ENCODE measurements at regions not wholly inside any gene's neighbourhood (a gene's known extent, or its start where the extent isn't known, plus 50 kb on each side); places are given as distances from the start of the nearest gene placed in this dataset.
A peak's percentile ranks its signal among the peaks of the same experiment; 100 is the strongest.
"Not testable (repeated sequence)": the region's sequence is repeated elsewhere in the genome, so short reads cannot be mapped to it uniquely, and the experiment has no call there.

GRCh38 chr3:153221748-153222162 lies 59.7 kb downstream of the RAP2B start:
- H3K9me3 ChIP-seq: no peaks in the 10 kb centered on the region
- intact Hi-C loops (cut with DNase I): no loop called here
- ATAC-seq (peak; percentile 95 to 98 (median 97)), DNase-seq (peak; percentile 48 to 63 (median 62))
- H3K4me3 ChIP-seq: no peak overlapping the region
- H3K36me3 ChIP-seq: no peaks in the 10 kb centered on the region
- peak overlapping the region; percentile 29 to 76 (median 56) for H3K27ac ChIP-seq
- peaks cover 0 to 3% (median 0%) of the 10 kb centered on the region in 4 donors for H3K4me1 ChIP-seq
- H3K27me3 ChIP-seq: no peaks in the 10 kb centered on the region
- TF ChIP-seq CTCF (IDR thresholded peaks at IDR 0.05) (no peak), POLR2A (IDR thresholded peaks at IDR 0.05) (peak; percentile 9)
- WGBS (ENCODE audit: insufficient coverage, low coverage, low lambda C conversion rate, missing lambda C conversion rate): 23% methylated on average over 9 of the region's 9 CpGs

- H3K36me3 ChIP-seq; H3K4me1 ChIP-seq; H3K4me3 ChIP-seq; H3K27me3 ChIP-seq; ATAC-seq; H3K27ac ChIP-seq; DNase-seq; intact Hi-C loops (cut with DNase I); H3K9me3 ChIP-seq: not testable (repeated sequence)
- WGBS (ENCODE audit: insufficient coverage, low coverage, low lambda C conversion rate, missing lambda C conversion rate): 63% methylated on average over 5 of the region's 5 CpGs
Measured at GRCh38 chr3:153226877-153227276, 64.9 kb downstream of the RAP2B start.

GRCh38 chr3:153230427-153230826 lies 68.4 kb downstream of the RAP2B start:
- H3K9me3 ChIP-seq; H3K36me3 ChIP-seq; DNase-seq; intact Hi-C loops (cut with DNase I); H3K27me3 ChIP-seq; H3K4me3 ChIP-seq; ATAC-seq; H3K27ac ChIP-seq; H3K4me1 ChIP-seq: not testable (repeated sequence)
- 75% methylated on average over 6 of the region's 8 CpGs for WGBS (ENCODE audit: insufficient coverage, low coverage, low lambda C conversion rate, missing lambda C conversion rate)

GRCh38 chr3:153231245-153231644 lies 69.2 kb downstream of the RAP2B start:
- H3K4me1 ChIP-seq; H3K9me3 ChIP-seq; H3K36me3 ChIP-seq; H3K27ac ChIP-seq; DNase-seq; intact Hi-C loops (cut with DNase I); H3K4me3 ChIP-seq; H3K27me3 ChIP-seq; ATAC-seq: not testable (repeated sequence)
- 38% methylated on average over 3 of the region's 3 CpGs for WGBS (ENCODE audit: insufficient coverage, low coverage, low lambda C conversion rate, missing lambda C conversion rate)

- H3K4me1 ChIP-seq; DNase-seq; H3K36me3 ChIP-seq; H3K9me3 ChIP-seq; H3K4me3 ChIP-seq; ATAC-seq; intact Hi-C loops (cut with DNase I); H3K27me3 ChIP-seq; H3K27ac ChIP-seq: not testable (repeated sequence)
- WGBS (ENCODE audit: insufficient coverage, low coverage, low lambda C conversion rate, missing lambda C conversion rate): 76% methylated on average over 5 of the region's 11 CpGs
Measured at GRCh38 chr3:153232050-153232752, 70.2 kb downstream of the RAP2B start.

- WGBS (ENCODE audit: insufficient coverage, low coverage, low lambda C conversion rate, missing lambda C conversion rate): 69% methylated on average over 3 of the region's 3 CpGs
- H3K4me1 ChIP-seq: no peaks in the 10 kb centered on the region
- H3K27me3 ChIP-seq: no peaks in the 10 kb centered on the region
- no peak for DNase-seq
- intact Hi-C loops (cut with DNase I): no loop called here
- no peak for ATAC-seq
- H3K27ac ChIP-seq: no peak overlapping the region
- TF ChIP-seq POLR2A (IDR thresholded peaks at IDR 0.05) (no peak), CTCF (IDR thresholded peaks at IDR 0.05) (no peak)
- no peaks in the 10 kb centered on the region for H3K36me3 ChIP-seq
- H3K4me3 ChIP-seq: no peak overlapping the region
- no peaks in the 10 kb centered on the region for H3K9me3 ChIP-seq
Measured at GRCh38 chr3:153232851-153233271, 70.8 kb downstream of the RAP2B start.
